OCI-LY3 (cell line): ENCODE measurements at regions not wholly inside any gene's neighbourhood (a gene's known extent, or its start where the extent isn't known, plus 50 kb on each side); places are given as distances from the start of the nearest gene placed in this dataset.

Experiments used
- H2AFZ ChIP-seq: fragments of 200-600, 300-600 bp; shearing (Covaris generic); 2 replicates; pipeline ENCODE4 v1.6.0; 2014; ENCODE audit warnings: antibody characterized with exemption, low read depth, low read length
- H3K27ac ChIP-seq: fragments of 200-600, 300-600 bp; sonication (generic); 2 replicates; pipeline ENCODE4 v1.5.1; 2014; ENCODE audit warnings: mild to moderate bottlenecking, low read length, moderate library complexity, mixed read lengths
- H3K27me3 ChIP-seq: fragments of 200-600, 300-600 bp; sonication (generic); 2 replicates; pipeline ENCODE4 v1.6.1; 2014; ENCODE audit warnings: low read depth, low read length, mixed read lengths
- H3K36me3 ChIP-seq: fragments of 200-600, 300-600 bp; sonication (generic); replicated peaks from 2 replicates; pipeline ENCODE3; 2014; ENCODE audit warnings: low read depth, low read length, mixed read lengths
- H3K4me1 ChIP-seq: fragments of 300-600, 200-600 bp; sonication (generic); 2 replicates; pipeline ENCODE4 v1.6.1; 2014; ENCODE audit warnings: low read length, mixed read lengths
- H3K4me2 ChIP-seq: fragments of 200-600, 300-600 bp; sonication (generic); 2 replicates; pipeline ENCODE4 v1.6.1; 2014; ENCODE audit warnings: low read length, mixed read lengths
- H3K4me3 ChIP-seq: fragments of 300-600, 200-600 bp; sonication (generic); 2 replicates; pipeline ENCODE4 v1.5.1; 2014; ENCODE audit warnings: antibody characterized with exemption, mild to moderate bottlenecking, low read length, moderate library complexity
- H3K79me2 ChIP-seq: fragments of 300-600, 200-600 bp; shearing (Covaris generic); 2 replicates; pipeline ENCODE4 v1.6.1; 2014; ENCODE audit warnings: mild to moderate bottlenecking, low read length, mixed read lengths
- H3K9ac ChIP-seq: fragments of 300-600, 200-600 bp; shearing (Covaris generic); 2 replicates; pipeline ENCODE4 v1.6.0; 2014; ENCODE audit warnings: mild to moderate bottlenecking, low read length, moderate library complexity
- H3K9me3 ChIP-seq: fragments of 200-600, 300-600 bp; shearing (Covaris generic); 2 replicates; pipeline ENCODE4 v1.6.1; 2014; ENCODE audit warnings: low read length, mixed read lengths; ENCODE audit not compliant: insufficient read depth
- H4K20me1 ChIP-seq: fragments of 200-600, 300-600 bp; sonication (generic); 2 replicates; pipeline ENCODE4 v1.6.1; 2016; ENCODE audit warnings: low read length, mixed read lengths; ENCODE audit not compliant: insufficient read depth
- EZH2phosphoT487 ChIP-seq: fragments of 200-600 bp; shearing (Covaris generic); IDR thresholded peaks from 2 replicates; pipeline ENCODE4 v1.6.1; 2018; ENCODE audit warnings: antibody characterized with exemption, mixed run types, low read depth
- TF ChIP-seq, protein P1 (sequence below): fragments of 200-600, 300-600 bp; sonication (generic); IDR thresholded peaks from 2 replicates; pipeline ENCODE4 v1.5.1; 2014; ENCODE audit warnings: antibody characterized with exemption, low read length, low read depth

- Histone ChIP-seq H4K20me1 (no peaks in the 10 kb centered on the region), H3K4me2 (no peak overlapping the region), H3K9ac (no peak overlapping the region), H3K4me1 (no peaks in the 10 kb centered on the region), H3K9me3 (no peaks in the 10 kb centered on the region), H3K27me3 (no peaks in the 10 kb centered on the region), H3K27ac (no peak overlapping the region), H3K79me2 (no peaks in the 10 kb centered on the region), H2AFZ (no peak overlapping the region), H3K36me3 (no peaks in the 10 kb centered on the region), H3K4me3 (no peak overlapping the region)
- TF ChIP-seq, protein P1, sequence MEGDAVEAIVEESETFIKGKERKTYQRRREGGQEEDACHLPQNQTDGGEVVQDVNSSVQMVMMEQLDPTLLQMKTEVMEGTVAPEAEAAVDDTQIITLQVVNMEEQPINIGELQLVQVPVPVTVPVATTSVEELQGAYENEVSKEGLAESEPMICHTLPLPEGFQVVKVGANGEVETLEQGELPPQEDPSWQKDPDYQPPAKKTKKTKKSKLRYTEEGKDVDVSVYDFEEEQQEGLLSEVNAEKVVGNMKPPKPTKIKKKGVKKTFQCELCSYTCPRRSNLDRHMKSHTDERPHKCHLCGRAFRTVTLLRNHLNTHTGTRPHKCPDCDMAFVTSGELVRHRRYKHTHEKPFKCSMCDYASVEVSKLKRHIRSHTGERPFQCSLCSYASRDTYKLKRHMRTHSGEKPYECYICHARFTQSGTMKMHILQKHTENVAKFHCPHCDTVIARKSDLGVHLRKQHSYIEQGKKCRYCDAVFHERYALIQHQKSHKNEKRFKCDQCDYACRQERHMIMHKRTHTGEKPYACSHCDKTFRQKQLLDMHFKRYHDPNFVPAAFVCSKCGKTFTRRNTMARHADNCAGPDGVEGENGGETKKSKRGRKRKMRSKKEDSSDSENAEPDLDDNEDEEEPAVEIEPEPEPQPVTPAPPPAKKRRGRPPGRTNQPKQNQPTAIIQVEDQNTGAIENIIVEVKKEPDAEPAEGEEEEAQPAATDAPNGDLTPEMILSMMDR = no peak
- no peak for TF ChIP-seq EZH2phosphoT487
Measured at GRCh38 chr2:66901344-66901743, 466.4 kb downstream of the MEIS1 start.

DNA sequence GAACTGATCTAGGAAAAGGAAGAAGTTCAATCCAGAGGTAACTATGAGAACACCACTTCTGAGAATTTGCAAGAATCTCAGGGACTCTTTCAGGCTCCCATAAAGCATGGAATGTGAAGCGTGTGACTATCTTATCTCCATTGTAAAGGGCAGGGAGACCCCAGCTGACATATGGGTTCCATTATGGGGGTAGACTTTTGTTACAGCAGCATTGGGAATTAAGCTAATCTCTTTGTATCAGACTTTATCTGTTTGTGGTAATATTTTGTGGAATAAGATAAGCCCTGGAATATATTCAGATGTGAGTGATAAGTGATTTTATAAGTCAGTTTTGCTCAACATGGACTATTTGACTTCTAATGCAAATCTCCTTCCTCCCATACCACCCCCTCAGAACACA, 468.3 kb downstream of the MEIS1 start:
- Histone ChIP-seq H3K27me3 (no peaks in the 10 kb centered on the region), H3K4me3 (no peak overlapping the region), H3K79me2 (no peaks in the 10 kb centered on the region), H3K9me3 (no peaks in the 10 kb centered on the region), H3K9ac (no peak overlapping the region), H4K20me1 (no peaks in the 10 kb centered on the region), H3K4me1 (no peaks in the 10 kb centered on the region), H3K4me2 (no peak overlapping the region), H2AFZ (no peak overlapping the region), H3K36me3 (no peaks in the 10 kb centered on the region), H3K27ac (no peak overlapping the region)
- no peak for TF ChIP-seq EZH2phosphoT487
- TF ChIP-seq, protein P1 = no peak

GRCh38 chr2:66903745-66904465, 469.0 kb downstream of the MEIS1 start:
- H3K4me2 ChIP-seq = no peak overlapping the region

DNA sequence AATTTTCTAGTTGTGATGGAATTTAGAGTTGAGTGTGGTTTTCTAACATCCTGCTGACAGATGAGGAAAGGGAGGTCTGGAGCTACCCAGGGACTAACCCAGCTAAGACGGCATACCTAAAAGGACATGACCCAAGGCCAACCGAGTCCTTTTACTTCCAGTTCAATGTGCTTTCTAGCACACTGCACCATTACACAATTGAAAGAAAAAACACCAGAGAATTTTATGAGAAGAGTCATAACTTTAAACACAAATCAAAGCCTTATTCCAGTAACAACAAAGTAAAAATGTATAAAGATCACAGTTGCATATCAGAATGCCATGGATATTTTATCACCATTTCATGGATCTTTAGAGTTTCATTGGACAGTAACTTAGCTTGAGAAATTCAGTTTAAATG, 480.3 kb downstream of the MEIS1 start:
- Histone ChIP-seq H3K27ac (no peak overlapping the region), H2AFZ (no peak overlapping the region), H3K4me3 (no peak overlapping the region), H3K79me2 (no peaks in the 10 kb centered on the region), H3K27me3 (no peaks in the 10 kb centered on the region), H3K9me3 (no peaks in the 10 kb centered on the region), H3K4me1 (peaks cover 3% of the 10 kb centered on the region; the same call in 1 of the 2 replicates), H3K4me2 (no peak overlapping the region), H3K36me3 (no peaks in the 10 kb centered on the region), H3K9ac (no peak overlapping the region), H4K20me1 (no peaks in the 10 kb centered on the region)
- TF ChIP-seq, protein P1 = no peak
- no peak for TF ChIP-seq EZH2phosphoT487

More at GRCh38 chr2:66903745-66904465, 469.0 kb downstream of the MEIS1 start:
- no peak for TF ChIP-seq EZH2phosphoT487
- TF ChIP-seq, protein P1 = no peak
- no peak overlapping the region for H2AFZ ChIP-seq
- H3K36me3 ChIP-seq = no peaks in the 10 kb centered on the region
- H3K4me3 ChIP-seq = no peak overlapping the region
- H4K20me1 ChIP-seq = no peaks in the 10 kb centered on the region
- H3K27me3 ChIP-seq = no peaks in the 10 kb centered on the region
- no peaks in the 10 kb centered on the region for H3K4me1 ChIP-seq
- H3K27ac ChIP-seq = no peak overlapping the region
- no peaks in the 10 kb centered on the region for H3K9me3 ChIP-seq
- no peaks in the 10 kb centered on the region for H3K79me2 ChIP-seq
- no peak overlapping the region for H3K9ac ChIP-seq
